ENCODE measurements at regions not wholly inside any gene's neighbourhood (a gene's known extent, or its start where the extent isn't known, plus 50 kb on each side); places are given as distances from the start of the nearest gene placed in this dataset.
"Not testable (repeated sequence)": the region's sequence is repeated elsewhere in the genome, so short reads cannot be mapped to it uniquely, and the experiment has no call there.

- H3K4me3 ChIP-seq (ENCODE audit: low read depth in 1 of 3, low read length in 3 of 3); FAIRE-seq; H3K36me3 ChIP-seq (ENCODE audit: control insufficient read depth in 3 of 3, insufficient read depth in 2 of 3, low read depth in 1 of 3, low read length in 3 of 3); H3K4me1 ChIP-seq (ENCODE audit: control insufficient read depth in 3 of 3, insufficient read depth in 2 of 3, low read depth in 1 of 3, low read length in 2 of 3); H3K27ac ChIP-seq (ENCODE audit: low read depth in 1 of 3, low read length in 2 of 3); H3K9me3 ChIP-seq (ENCODE audit: control insufficient read depth in 2 of 2, insufficient read depth in 1 of 2, low read depth in 1 of 2, low read length in 1 of 2); DNase-seq: not testable (repeated sequence)
- WGBS, 3 donors = 84 to 94% (median 86%) methylated on average over 7 of the region's 7 CpGs
- H3K27me3 ChIP-seq (ENCODE audit: control insufficient read depth in 3 of 3, insufficient read depth in 3 of 3, low read length in 3 of 3) = peaks cover 4 to 28% (median 22%) of the 10 kb centered on the region in 3 donors
Observed at GRCh38 chr7:149687820-149688219, 85.6 kb downstream of the ZNF467 start.

GRCh38 chr7:149686449-149686848 is 86.9 kb downstream of the ZNF467 start:
- Histone ChIP-seq H3K9me3 (ENCODE audit: control insufficient read depth in 2 of 2, insufficient read depth in 1 of 2, low read depth in 1 of 2, low read length in 1 of 2) (no peaks in the 10 kb centered on the region), H3K36me3 (ENCODE audit: control insufficient read depth in 3 of 3, insufficient read depth in 2 of 3, low read depth in 1 of 3, low read length in 3 of 3) (no peaks in the 10 kb centered on the region), H3K27ac (ENCODE audit: low read depth in 1 of 3, low read length in 2 of 3) (no peak overlapping the region), H3K27me3 (ENCODE audit: control insufficient read depth in 3 of 3, insufficient read depth in 3 of 3, low read length in 3 of 3) (peaks cover 0 to 18% (median 16%) of the 10 kb centered on the region in 3 donors), H3K4me1 (ENCODE audit: control insufficient read depth in 3 of 3, insufficient read depth in 2 of 3, low read depth in 1 of 3, low read length in 2 of 3) (no peaks in the 10 kb centered on the region), H3K4me3 (ENCODE audit: low read depth in 1 of 3, low read length in 3 of 3) (no peak overlapping the region)
- DNase-seq = no peak
- no peak for FAIRE-seq
- 44 to 59% (median 58%) methylated on average over 4 of the region's 4 CpGs for WGBS, 3 donors

GRCh38 chr7:149686011-149686410 is 87.4 kb downstream of the ZNF467 start:
- no peaks in the 10 kb centered on the region for H3K36me3 ChIP-seq (ENCODE audit: control insufficient read depth in 3 of 3, insufficient read depth in 2 of 3, low read depth in 1 of 3, low read length in 3 of 3)
- FAIRE-seq = no peak
- no peaks in the 10 kb centered on the region for H3K9me3 ChIP-seq (ENCODE audit: control insufficient read depth in 2 of 2, insufficient read depth in 1 of 2, low read depth in 1 of 2, low read length in 1 of 2)
- H3K4me1 ChIP-seq (ENCODE audit: control insufficient read depth in 3 of 3, insufficient read depth in 2 of 3, low read depth in 1 of 3, low read length in 2 of 3) = no peaks in the 10 kb centered on the region
- H3K27ac ChIP-seq (ENCODE audit: low read depth in 1 of 3, low read length in 2 of 3) = no peak overlapping the region
- DNase-seq = no peak
- no peak overlapping the region for H3K4me3 ChIP-seq (ENCODE audit: low read depth in 1 of 3, low read length in 3 of 3)
- H3K27me3 ChIP-seq (ENCODE audit: control insufficient read depth in 3 of 3, insufficient read depth in 3 of 3, low read length in 3 of 3) = peaks cover 0 to 15% (median 14%) of the 10 kb centered on the region in 3 donors
- 72 to 77% (median 73%) methylated on average over 3 of the region's 3 CpGs for WGBS, 3 donors

GRCh38 chr7:149685455-149685854 is 87.9 kb downstream of the ZNF467 start:
- no peak overlapping the region for H3K4me3 ChIP-seq (ENCODE audit: low read depth in 1 of 3, low read length in 3 of 3)
- H3K27ac ChIP-seq (ENCODE audit: low read depth in 1 of 3, low read length in 2 of 3) = no peak overlapping the region
- H3K36me3 ChIP-seq (ENCODE audit: control insufficient read depth in 3 of 3, insufficient read depth in 2 of 3, low read depth in 1 of 3, low read length in 3 of 3) = no peaks in the 10 kb centered on the region
- H3K9me3 ChIP-seq (ENCODE audit: control insufficient read depth in 2 of 2, insufficient read depth in 1 of 2, low read depth in 1 of 2, low read length in 1 of 2) = no peaks in the 10 kb centered on the region
- 92 to 98% (median 94%) methylated on average over 3 of the region's 3 CpGs for WGBS, 3 donors
- DNase-seq = no peak
- H3K27me3 ChIP-seq (ENCODE audit: control insufficient read depth in 3 of 3, insufficient read depth in 3 of 3, low read length in 3 of 3) = peaks cover 0 to 10% (median 9%) of the 10 kb centered on the region in 3 donors
- no peak for FAIRE-seq
- no peaks in the 10 kb centered on the region for H3K4me1 ChIP-seq (ENCODE audit: control insufficient read depth in 3 of 3, insufficient read depth in 2 of 3, low read depth in 1 of 3, low read length in 2 of 3)

GRCh38 chr7:149683898-149684297 is 89.5 kb downstream of the ZNF467 start:
- no peaks in the 10 kb centered on the region for H3K4me1 ChIP-seq (ENCODE audit: control insufficient read depth in 3 of 3, insufficient read depth in 2 of 3, low read depth in 1 of 3, low read length in 2 of 3)
- H3K9me3 ChIP-seq (ENCODE audit: control insufficient read depth in 2 of 2, insufficient read depth in 1 of 2, low read depth in 1 of 2, low read length in 1 of 2) = no peaks in the 10 kb centered on the region
- WGBS, 3 donors = 76 to 85% (median 83%) methylated on average over 2 of the region's 2 CpGs
- DNase-seq (no peak), FAIRE-seq (no peak)
- no peak overlapping the region for H3K4me3 ChIP-seq (ENCODE audit: low read depth in 1 of 3, low read length in 3 of 3)
- no peak overlapping the region for H3K27ac ChIP-seq (ENCODE audit: low read depth in 1 of 3, low read length in 2 of 3)
- no peaks in the 10 kb centered on the region for H3K36me3 ChIP-seq (ENCODE audit: control insufficient read depth in 3 of 3, insufficient read depth in 2 of 3, low read depth in 1 of 3, low read length in 3 of 3)
- peaks cover 0 to 5% (median 1%) of the 10 kb centered on the region in 3 donors for H3K27me3 ChIP-seq (ENCODE audit: control insufficient read depth in 3 of 3, insufficient read depth in 3 of 3, low read length in 3 of 3)

- H3K27ac ChIP-seq (ENCODE audit: low read depth in 1 of 3, low read length in 2 of 3) = no peak overlapping the region
- no peaks in the 10 kb centered on the region for H3K4me1 ChIP-seq (ENCODE audit: control insufficient read depth in 3 of 3, insufficient read depth in 2 of 3, low read depth in 1 of 3, low read length in 2 of 3)
- DNase-seq (no peak), FAIRE-seq (no peak)
- H3K27me3 ChIP-seq (ENCODE audit: control insufficient read depth in 3 of 3, insufficient read depth in 3 of 3, low read length in 3 of 3) = peaks cover 0 to 5% (median 0%) of the 10 kb centered on the region in 3 donors
- H3K9me3 ChIP-seq (ENCODE audit: control insufficient read depth in 2 of 2, insufficient read depth in 1 of 2, low read depth in 1 of 2, low read length in 1 of 2) = no peaks in the 10 kb centered on the region
- no peak overlapping the region for H3K4me3 ChIP-seq (ENCODE audit: low read depth in 1 of 3, low read length in 3 of 3)
- WGBS, 3 donors = 73 to 79% (median 76%) methylated on average over 2 of the region's 2 CpGs
- H3K36me3 ChIP-seq (ENCODE audit: control insufficient read depth in 3 of 3, insufficient read depth in 2 of 3, low read depth in 1 of 3, low read length in 3 of 3) = no peaks in the 10 kb centered on the region
Observed at GRCh38 chr7:149683181-149683580, 90.2 kb downstream of the ZNF467 start.

GRCh38 chr7:149682038-149682437 is 91.3 kb downstream of the ZNF467 start:
- no peaks in the 10 kb centered on the region for H3K36me3 ChIP-seq (ENCODE audit: control insufficient read depth in 3 of 3, insufficient read depth in 2 of 3, low read depth in 1 of 3, low read length in 3 of 3)
- no peak overlapping the region for H3K27ac ChIP-seq (ENCODE audit: low read depth in 1 of 3, low read length in 2 of 3)
- H3K4me3 ChIP-seq (ENCODE audit: low read depth in 1 of 3, low read length in 3 of 3) = no peak overlapping the region
- H3K27me3 ChIP-seq (ENCODE audit: control insufficient read depth in 3 of 3, insufficient read depth in 3 of 3, low read length in 3 of 3) = peaks cover 0 to under 1% (median 0%) of the 10 kb centered on the region in 3 donors
- no peak for FAIRE-seq
- no peaks in the 10 kb centered on the region for H3K4me1 ChIP-seq (ENCODE audit: control insufficient read depth in 3 of 3, insufficient read depth in 2 of 3, low read depth in 1 of 3, low read length in 2 of 3)
- DNase-seq = no peak
- no peaks in the 10 kb centered on the region for H3K9me3 ChIP-seq (ENCODE audit: control insufficient read depth in 2 of 2, insufficient read depth in 1 of 2, low read depth in 1 of 2, low read length in 1 of 2)

- DNase-seq (no peak), FAIRE-seq (no peak)
- Histone ChIP-seq H3K27me3 (ENCODE audit: control insufficient read depth in 3 of 3, insufficient read depth in 3 of 3, low read length in 3 of 3) (no peaks in the 10 kb centered on the region), H3K27ac (ENCODE audit: low read depth in 1 of 3, low read length in 2 of 3) (no peak overlapping the region), H3K4me3 (ENCODE audit: low read depth in 1 of 3, low read length in 3 of 3) (no peak overlapping the region), H3K9me3 (ENCODE audit: control insufficient read depth in 2 of 2, insufficient read depth in 1 of 2, low read depth in 1 of 2, low read length in 1 of 2) (no peaks in the 10 kb centered on the region), H3K4me1 (ENCODE audit: control insufficient read depth in 3 of 3, insufficient read depth in 2 of 3, low read depth in 1 of 3, low read length in 2 of 3) (no peaks in the 10 kb centered on the region), H3K36me3 (ENCODE audit: control insufficient read depth in 3 of 3, insufficient read depth in 2 of 3, low read depth in 1 of 3, low read length in 3 of 3) (no peaks in the 10 kb centered on the region)
- 28 to 52% (median 33%) methylated on average over 1 of the region's 1 CpG for WGBS, 3 donors
Observed at GRCh38 chr7:149681274-149681673, 92.1 kb downstream of the ZNF467 start.

- no peak for FAIRE-seq
- H3K27ac ChIP-seq (ENCODE audit: low read depth in 1 of 3, low read length in 2 of 3) = no peak overlapping the region
Observed at GRCh38 chr7:149680331-149681025, 92.9 kb downstream of the ZNF467 start.

More at GRCh38 chr7:149680331-149681025, 92.9 kb downstream of the ZNF467 start:
- H3K36me3 ChIP-seq (ENCODE audit: control insufficient read depth in 3 of 3, insufficient read depth in 2 of 3, low read depth in 1 of 3, low read length in 3 of 3) = no peaks in the 10 kb centered on the region
- no peaks in the 10 kb centered on the region for H3K27me3 ChIP-seq (ENCODE audit: control insufficient read depth in 3 of 3, insufficient read depth in 3 of 3, low read length in 3 of 3)
- 41 to 73% (median 55%) methylated on average over 2 of the region's 2 CpGs for WGBS, 3 donors
- DNase-seq = no peak
- H3K9me3 ChIP-seq (ENCODE audit: control insufficient read depth in 2 of 2, insufficient read depth in 1 of 2, low read depth in 1 of 2, low read length in 1 of 2) = no peaks in the 10 kb centered on the region
- H3K4me1 ChIP-seq (ENCODE audit: control insufficient read depth in 3 of 3, insufficient read depth in 2 of 3, low read depth in 1 of 3, low read length in 2 of 3) = no peaks in the 10 kb centered on the region
- H3K4me3 ChIP-seq (ENCODE audit: low read depth in 1 of 3, low read length in 3 of 3) = no peak overlapping the region
